VCaP (cell line): ENCODE measurements at regions not wholly inside any gene's neighbourhood (a gene's known extent, or its start where the extent isn't known, plus 50 kb on each side); places are given as distances from the start of the nearest gene placed in this dataset.

ENCODE experiments used
- H3K27ac ChIP-seq: fragments of 450-650 bp; 2 replicates; pipeline ENCODE4 v1.5.1; 2017
- TF ChIP-seq, protein P1 (sequence below): fragments of 450-650 bp; conservative IDR thresholded peaks from 2 replicates; pipeline ENCODE4 v1.5.1; 2017; ENCODE audit warnings: mild to moderate bottlenecking, moderate library complexity

DNA sequence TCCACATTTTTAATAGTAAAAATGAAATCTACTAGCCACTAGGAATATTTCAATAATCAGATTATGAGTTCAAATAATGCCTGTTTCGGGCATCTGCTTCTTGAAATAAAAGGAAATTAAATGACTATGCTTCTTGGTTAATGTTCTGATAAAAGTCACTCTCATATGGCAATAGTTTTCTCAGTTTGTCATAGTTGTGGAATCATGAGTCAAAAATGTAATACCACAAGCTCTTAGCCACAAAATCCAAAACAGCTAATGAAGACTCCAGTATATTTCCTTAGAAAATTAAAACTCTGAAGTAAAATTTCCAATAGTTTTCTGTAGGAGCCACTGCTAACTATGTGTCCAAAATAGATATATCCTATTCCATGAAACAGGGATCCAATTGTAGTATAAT lies 676.3 kb upstream of the CDH8 start:
- TF ChIP-seq, protein P1, sequence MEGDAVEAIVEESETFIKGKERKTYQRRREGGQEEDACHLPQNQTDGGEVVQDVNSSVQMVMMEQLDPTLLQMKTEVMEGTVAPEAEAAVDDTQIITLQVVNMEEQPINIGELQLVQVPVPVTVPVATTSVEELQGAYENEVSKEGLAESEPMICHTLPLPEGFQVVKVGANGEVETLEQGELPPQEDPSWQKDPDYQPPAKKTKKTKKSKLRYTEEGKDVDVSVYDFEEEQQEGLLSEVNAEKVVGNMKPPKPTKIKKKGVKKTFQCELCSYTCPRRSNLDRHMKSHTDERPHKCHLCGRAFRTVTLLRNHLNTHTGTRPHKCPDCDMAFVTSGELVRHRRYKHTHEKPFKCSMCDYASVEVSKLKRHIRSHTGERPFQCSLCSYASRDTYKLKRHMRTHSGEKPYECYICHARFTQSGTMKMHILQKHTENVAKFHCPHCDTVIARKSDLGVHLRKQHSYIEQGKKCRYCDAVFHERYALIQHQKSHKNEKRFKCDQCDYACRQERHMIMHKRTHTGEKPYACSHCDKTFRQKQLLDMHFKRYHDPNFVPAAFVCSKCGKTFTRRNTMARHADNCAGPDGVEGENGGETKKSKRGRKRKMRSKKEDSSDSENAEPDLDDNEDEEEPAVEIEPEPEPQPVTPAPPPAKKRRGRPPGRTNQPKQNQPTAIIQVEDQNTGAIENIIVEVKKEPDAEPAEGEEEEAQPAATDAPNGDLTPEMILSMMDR: no peak
- H3K27ac ChIP-seq: no peak overlapping the region

DNA sequence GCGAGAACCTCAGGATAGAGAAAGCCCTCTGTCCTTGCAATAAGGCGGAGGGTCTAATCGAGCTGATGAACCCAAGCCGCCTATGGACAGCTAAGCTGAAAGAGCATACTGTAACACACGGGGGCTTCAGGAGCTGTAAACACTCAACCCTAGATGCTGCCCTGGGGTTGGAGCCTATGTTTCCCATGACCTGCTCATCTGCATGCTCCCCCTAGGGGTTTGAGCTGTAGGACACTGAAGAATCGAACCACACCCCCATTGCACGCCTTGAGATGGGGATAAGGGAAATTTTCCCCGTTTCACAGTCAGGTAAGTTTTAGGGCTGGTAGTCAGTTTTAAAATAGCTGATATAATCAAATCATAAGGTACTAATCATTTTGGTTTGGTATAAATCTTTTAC lies 675.6 kb upstream of the CDH8 start:
- no peak overlapping the region for H3K27ac ChIP-seq
- TF ChIP-seq, protein P1: no peak

DNA sequence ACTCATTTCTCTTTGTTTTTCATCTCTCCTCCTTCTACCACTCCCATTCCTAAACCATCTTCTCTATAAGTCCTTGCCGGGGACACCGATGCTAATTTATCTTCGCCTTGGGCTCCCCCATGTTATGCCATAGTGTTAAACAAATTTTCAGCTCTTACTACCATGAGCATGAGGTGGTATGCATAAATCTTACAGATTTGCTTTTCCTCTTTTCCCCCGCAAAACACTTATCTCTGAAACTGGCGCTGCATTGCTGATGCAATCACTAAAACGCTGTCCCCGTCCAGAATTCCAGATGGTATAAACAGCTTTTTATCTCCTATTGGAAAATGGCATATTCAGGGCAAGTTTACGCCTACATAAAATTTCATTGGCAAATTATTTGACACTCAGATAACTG lies 673.6 kb upstream of the CDH8 start:
- TF ChIP-seq, protein P1: no peak
- no peak overlapping the region for H3K27ac ChIP-seq

DNA sequence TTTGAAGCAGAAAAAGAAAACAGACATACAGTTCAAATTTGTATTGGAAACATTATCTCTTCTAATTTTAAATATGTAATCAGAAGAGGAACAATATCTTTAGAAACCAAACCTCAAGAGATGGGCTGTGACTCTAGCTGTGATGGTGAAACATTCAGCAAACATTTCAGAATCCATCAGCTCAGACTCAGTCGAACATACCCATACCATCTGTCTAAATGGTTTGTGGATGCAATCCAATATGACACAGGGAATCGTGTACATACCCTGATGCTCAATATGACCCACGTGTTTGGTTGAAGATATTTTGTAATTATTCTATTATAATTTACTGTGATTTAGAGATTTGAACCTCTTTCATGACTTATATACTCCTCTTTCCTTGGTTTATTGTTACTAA lies 665.2 kb upstream of the CDH8 start:
- TF ChIP-seq, protein P1: no peak
- no peak overlapping the region for H3K27ac ChIP-seq

DNA sequence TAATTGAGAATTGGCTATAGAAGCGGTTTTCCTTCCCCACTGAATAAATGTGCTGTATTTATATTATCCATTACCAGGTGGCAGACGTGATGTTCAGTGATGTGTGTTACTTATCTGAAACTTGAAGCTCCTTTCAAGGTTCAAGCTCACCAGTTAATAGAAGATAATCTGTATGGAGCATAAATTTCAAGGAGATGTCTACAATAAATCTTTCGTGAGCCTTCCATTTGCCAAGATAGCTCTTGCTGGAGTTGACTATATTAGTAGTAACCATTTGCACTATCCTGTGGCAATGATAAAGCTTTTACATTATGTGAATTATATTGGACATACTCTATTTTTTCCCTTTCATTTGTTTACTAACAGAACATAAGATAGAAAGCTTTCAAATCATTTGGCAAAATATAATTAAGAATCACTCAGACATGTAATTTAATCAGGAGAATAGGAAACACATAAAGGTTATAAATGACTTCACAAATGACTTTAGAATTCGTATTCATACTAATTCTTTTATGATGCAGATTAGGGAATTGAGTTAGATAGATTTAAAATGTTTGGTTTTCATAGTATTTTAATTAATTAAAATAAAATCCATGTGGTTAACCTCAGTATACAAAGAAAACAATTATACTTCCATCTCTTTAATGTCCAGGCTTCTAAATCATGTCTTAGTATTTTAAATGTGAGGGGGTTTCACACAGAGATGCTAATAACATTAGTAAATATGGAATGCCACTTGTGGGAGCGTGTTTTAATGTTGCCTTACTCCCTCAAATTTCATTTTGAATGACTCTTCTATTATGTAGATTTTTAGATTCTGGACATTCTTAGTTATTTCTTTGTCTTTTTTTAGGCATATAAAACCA lies 664.4 kb upstream of the CDH8 start:
- no peak overlapping the region for H3K27ac ChIP-seq
- TF ChIP-seq, protein P1: no peak

DNA sequence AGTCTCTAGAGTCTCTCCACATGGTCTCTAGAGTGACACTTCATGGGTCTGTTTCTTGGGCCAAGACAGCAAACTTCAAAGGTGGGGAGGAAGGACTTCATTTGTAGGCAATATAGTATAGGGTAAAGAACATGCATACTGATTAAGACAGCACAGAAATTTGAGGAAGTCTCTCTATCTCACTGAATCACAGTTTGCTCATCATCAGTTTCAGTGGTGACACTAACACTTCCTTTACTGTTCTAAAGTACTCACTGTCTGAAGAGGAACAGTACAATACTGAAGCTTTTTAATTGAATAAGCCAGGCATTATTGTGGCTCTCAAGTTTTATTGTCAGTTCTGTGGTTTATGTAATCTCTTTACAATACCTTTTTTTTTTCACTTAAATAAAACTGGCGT lies 656.4 kb upstream of the CDH8 start:
- no peak overlapping the region for H3K27ac ChIP-seq
- TF ChIP-seq, protein P1: no peak

DNA sequence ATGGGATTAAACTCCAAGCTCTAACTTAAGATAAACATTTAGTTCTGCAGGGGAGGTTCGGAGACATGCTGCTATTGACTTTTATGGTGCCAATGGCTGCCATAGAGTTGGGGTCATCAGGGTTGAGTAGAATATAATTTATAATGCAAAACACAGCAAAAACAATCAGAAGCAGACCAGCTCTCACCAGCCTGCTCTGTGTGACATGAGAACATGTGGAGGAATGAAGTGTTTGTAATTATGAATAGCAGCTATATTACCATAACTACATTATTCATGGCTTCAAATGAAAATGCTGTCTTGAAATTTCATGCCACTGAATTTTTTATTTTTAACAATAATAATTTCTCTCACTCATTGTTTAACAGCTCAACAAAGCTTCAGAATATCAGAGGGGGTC lies 645.6 kb upstream of the CDH8 start:
- no peak overlapping the region for H3K27ac ChIP-seq
- TF ChIP-seq, protein P1: no peak
